ENCODE measurements at regions not wholly inside any gene's neighbourhood (a gene's known extent, or its start where the extent isn't known, plus 50 kb on each side); places are given as distances from the start of the nearest gene placed in this dataset.
"Not testable (repeated sequence)": the region's sequence is repeated elsewhere in the genome, so short reads cannot be mapped to it uniquely, and the experiment has no call there.

DNA sequence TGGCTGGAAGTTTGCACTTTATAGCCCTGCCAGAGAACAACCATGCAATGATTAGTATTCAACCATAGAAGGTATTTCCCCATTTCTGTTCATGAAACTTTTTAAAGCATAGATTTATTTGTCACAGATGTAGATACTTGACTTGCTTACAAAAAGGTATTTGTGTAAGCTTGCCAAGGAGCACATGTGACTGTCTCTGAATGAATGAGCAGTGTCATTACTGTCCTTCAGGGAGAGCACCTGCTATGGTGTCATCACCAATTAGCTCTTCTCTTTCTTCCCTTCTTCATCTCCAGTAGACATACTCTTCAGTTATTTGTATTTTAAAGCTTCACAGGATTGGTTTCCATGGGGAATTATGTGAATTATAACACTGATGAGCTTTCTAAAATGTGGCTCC, 1064.7 kb upstream of the GRIA3 start:
- DNase-seq (ENCODE audit: insufficient read length, low spot score): no peak
- TF ChIP-seq POLR2A (IDR thresholded peaks at IDR 0.05; ENCODE audit: low read depth, low read length): no peak
- no peak for TF ChIP-seq POLR2AphosphoS5 (IDR thresholded peaks at IDR 0.05; ENCODE audit: low read depth, low read length)
- no peak for TF ChIP-seq POU2F2 (IDR thresholded peaks at IDR 0.05; ENCODE audit: low read depth, low read length)
- FAIRE-seq: no peak

DNA sequence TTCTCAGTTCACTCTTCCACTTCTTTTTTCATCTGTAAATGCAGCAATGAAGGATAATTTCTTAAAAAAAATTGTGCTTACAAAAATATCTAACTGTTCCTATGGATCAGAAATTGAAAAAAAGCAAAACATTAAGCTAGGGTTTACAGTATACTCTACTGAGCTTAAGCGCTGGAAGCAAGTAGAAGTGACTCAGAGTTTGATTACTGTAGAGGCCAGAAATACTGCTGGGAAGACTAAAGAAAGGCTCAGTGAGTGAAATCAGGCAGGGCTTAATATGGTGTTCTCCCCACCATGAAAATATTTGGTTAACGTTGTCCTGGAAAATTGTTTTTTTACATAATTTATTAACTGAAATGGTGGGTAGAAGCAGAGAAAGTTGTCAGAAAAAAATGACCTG, 1061.8 kb upstream of the GRIA3 start:
- TF ChIP-seq SPI1 (IDR thresholded peaks at IDR 0.05; ENCODE audit: low read depth, low read length): no peak
- TF ChIP-seq POLR2AphosphoS5 (IDR thresholded peaks at IDR 0.05; ENCODE audit: low read depth, low read length): no peak
- TF ChIP-seq PAX5 (IDR thresholded peaks at IDR 0.05; ENCODE audit: insufficient read depth, low read length, severe bottlenecking): no peak
- TF ChIP-seq TAF1 (IDR thresholded peaks at IDR 0.05; ENCODE audit: low read depth, low read length): no peak
- no peak for TF ChIP-seq POLR2A (IDR thresholded peaks at IDR 0.05; ENCODE audit: low read depth, low read length)
- TF ChIP-seq POU2F2 (IDR thresholded peaks at IDR 0.05; ENCODE audit: low read depth, low read length): no peak
- no peak for FAIRE-seq
- no peak for DNase-seq (ENCODE audit: insufficient read length, low spot score)

DNA sequence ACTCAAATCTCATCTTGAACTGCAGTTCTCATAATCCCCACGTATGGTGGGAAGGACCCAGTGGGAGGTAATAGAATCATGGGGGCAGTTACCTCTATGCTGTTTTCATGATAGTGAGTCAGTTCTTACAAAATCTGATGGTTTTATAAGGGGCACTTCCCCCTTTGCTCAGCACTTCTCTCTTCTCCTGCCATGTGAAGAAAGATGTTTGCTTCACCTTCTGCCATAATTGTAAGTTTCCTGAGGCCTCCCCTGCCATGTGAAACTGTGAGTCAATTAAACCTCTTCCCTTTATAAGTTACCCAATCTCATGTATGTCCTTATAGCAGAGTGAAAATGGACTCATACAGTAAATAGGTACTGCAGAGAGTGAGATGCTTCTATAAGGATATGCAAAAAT, 1050.6 kb upstream of the GRIA3 start:
- FAIRE-seq: no peak
- no peak for DNase-seq (ENCODE audit: insufficient read length, low spot score)
- TF ChIP-seq TAF1 (IDR thresholded peaks at IDR 0.05; ENCODE audit: low read depth, low read length) (no peak), POU2F2 (IDR thresholded peaks at IDR 0.05; ENCODE audit: low read depth, low read length) (no peak)

- TF ChIP-seq POLR2A (IDR thresholded peaks at IDR 0.05; ENCODE audit: low read depth, low read length) (no peak), TAF1 (IDR thresholded peaks at IDR 0.05; ENCODE audit: low read depth, low read length) (no peak), POLR2AphosphoS5 (IDR thresholded peaks at IDR 0.05; ENCODE audit: low read depth, low read length) (no peak), PAX5 (IDR thresholded peaks at IDR 0.05; ENCODE audit: insufficient read depth, low read length, severe bottlenecking) (no peak), POU2F2 (IDR thresholded peaks at IDR 0.05; ENCODE audit: low read depth, low read length) (no peak), SPI1 (IDR thresholded peaks at IDR 0.05; ENCODE audit: low read depth, low read length) (no peak)
- FAIRE-seq (no peak), DNase-seq (ENCODE audit: insufficient read length, low spot score) (no peak)
Observed at GRCh38 chrX:122134291-122134690, 1049.8 kb upstream of the GRIA3 start.

DNA sequence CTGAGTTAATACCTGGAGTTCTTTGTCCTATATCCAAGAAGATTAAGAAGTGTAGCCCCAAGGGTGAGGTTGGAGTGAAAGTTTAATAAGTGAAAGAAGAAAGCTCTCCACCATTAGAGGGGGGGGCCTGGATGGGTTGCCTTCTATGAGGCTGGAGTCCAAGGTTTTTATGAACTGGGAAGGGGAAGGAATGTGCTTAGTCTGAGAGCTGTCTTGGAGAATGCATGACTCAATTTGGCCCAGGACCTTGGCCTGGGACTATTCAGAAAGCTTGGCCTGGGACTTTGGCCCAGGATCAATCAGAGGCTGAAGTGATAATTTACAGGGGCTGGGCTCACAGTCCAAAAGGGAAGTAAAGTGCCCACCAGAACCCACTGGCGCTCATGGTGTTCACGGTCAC, 1049.0 kb upstream of the GRIA3 start:
- no peak for FAIRE-seq
- no peak for DNase-seq (ENCODE audit: insufficient read length, low spot score)
- TF ChIP-seq POLR2AphosphoS5 (IDR thresholded peaks at IDR 0.05; ENCODE audit: low read depth, low read length) (no peak), PAX5 (IDR thresholded peaks at IDR 0.05; ENCODE audit: insufficient read depth, low read length, severe bottlenecking) (no peak), POLR2A (IDR thresholded peaks at IDR 0.05; ENCODE audit: low read depth, low read length) (no peak), SPI1 (IDR thresholded peaks at IDR 0.05; ENCODE audit: low read depth, low read length) (no peak), TAF1 (IDR thresholded peaks at IDR 0.05; ENCODE audit: low read depth, low read length) (no peak), POU2F2 (IDR thresholded peaks at IDR 0.05; ENCODE audit: low read depth, low read length) (no peak)

- not testable (repeated sequence) for DNase-seq (ENCODE audit: insufficient read length, low spot score); FAIRE-seq
Observed at GRCh38 chrX:122140219-122140618, 1043.9 kb upstream of the GRIA3 start.

GRCh38 chrX:122154019-122154418, 1030.1 kb upstream of the GRIA3 start:
- TF ChIP-seq SPI1 (IDR thresholded peaks at IDR 0.05; ENCODE audit: low read depth, low read length) (no peak), PAX5 (IDR thresholded peaks at IDR 0.05; ENCODE audit: insufficient read depth, low read length, severe bottlenecking) (no peak), POLR2AphosphoS5 (IDR thresholded peaks at IDR 0.05; ENCODE audit: low read depth, low read length) (no peak), POU2F2 (IDR thresholded peaks at IDR 0.05; ENCODE audit: low read depth, low read length) (no peak), POLR2A (IDR thresholded peaks at IDR 0.05; ENCODE audit: low read depth, low read length) (no peak), TAF1 (IDR thresholded peaks at IDR 0.05; ENCODE audit: low read depth, low read length) (no peak)
- DNase-seq (ENCODE audit: insufficient read length, low spot score) (no peak), FAIRE-seq (no peak)

GRCh38 chrX:122168241-122168640, 1015.8 kb upstream of the GRIA3 start:
- FAIRE-seq (no peak), DNase-seq (ENCODE audit: insufficient read length, low spot score) (no peak)
- no peak for TF ChIP-seq POLR2AphosphoS5 (IDR thresholded peaks at IDR 0.05; ENCODE audit: low read depth, low read length)
- no peak for TF ChIP-seq POLR2A (IDR thresholded peaks at IDR 0.05; ENCODE audit: low read depth, low read length)
- TF ChIP-seq TAF1 (IDR thresholded peaks at IDR 0.05; ENCODE audit: low read depth, low read length): no peak
- TF ChIP-seq SPI1 (IDR thresholded peaks at IDR 0.05; ENCODE audit: low read depth, low read length): no peak

- FAIRE-seq (no peak), DNase-seq (ENCODE audit: insufficient read length, low spot score) (no peak)
- TF ChIP-seq POLR2A (IDR thresholded peaks at IDR 0.05; ENCODE audit: low read depth, low read length) (no peak), POLR2AphosphoS5 (IDR thresholded peaks at IDR 0.05; ENCODE audit: low read depth, low read length) (no peak), TAF1 (IDR thresholded peaks at IDR 0.05; ENCODE audit: low read depth, low read length) (no peak), PAX5 (IDR thresholded peaks at IDR 0.05; ENCODE audit: insufficient read depth, low read length, severe bottlenecking) (no peak), SPI1 (IDR thresholded peaks at IDR 0.05; ENCODE audit: low read depth, low read length) (no peak), POU2F2 (IDR thresholded peaks at IDR 0.05; ENCODE audit: low read depth, low read length) (no peak)
Observed at GRCh38 chrX:122184791-122185190, 999.3 kb upstream of the GRIA3 start.

- no peak for TF ChIP-seq POLR2A (IDR thresholded peaks at IDR 0.05; ENCODE audit: low read depth, low read length)
- TF ChIP-seq POU2F2 (IDR thresholded peaks at IDR 0.05; ENCODE audit: low read depth, low read length): no peak
- no peak for TF ChIP-seq PAX5 (IDR thresholded peaks at IDR 0.05; ENCODE audit: insufficient read depth, low read length, severe bottlenecking)
- TF ChIP-seq SPI1 (IDR thresholded peaks at IDR 0.05; ENCODE audit: low read depth, low read length): no peak
- TF ChIP-seq POLR2AphosphoS5 (IDR thresholded peaks at IDR 0.05; ENCODE audit: low read depth, low read length): no peak
- TF ChIP-seq TAF1 (IDR thresholded peaks at IDR 0.05; ENCODE audit: low read depth, low read length): no peak
- FAIRE-seq (no peak), DNase-seq (ENCODE audit: insufficient read length, low spot score) (no peak)
Observed at GRCh38 chrX:122187069-122187713, 996.9 kb upstream of the GRIA3 start.

DNA sequence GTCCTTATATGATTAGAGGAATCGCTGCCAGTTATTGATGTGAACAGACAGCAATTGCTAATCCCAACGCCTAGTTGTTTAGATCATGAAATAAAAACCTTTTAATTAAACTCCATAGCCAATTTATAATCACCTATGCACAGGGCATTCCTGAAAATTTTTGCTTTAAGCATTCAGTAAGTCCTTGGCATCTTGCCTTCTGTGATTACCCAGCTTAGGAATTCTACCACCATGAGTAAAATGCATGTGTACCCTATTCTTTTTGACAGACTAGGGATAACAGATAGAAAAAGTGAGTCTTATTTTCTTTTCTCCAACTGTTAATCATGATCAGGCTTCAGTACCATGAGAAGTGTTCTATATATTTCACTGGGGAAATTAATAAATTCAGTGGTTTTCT, 995.3 kb upstream of the GRIA3 start:
- no peak for DNase-seq (ENCODE audit: insufficient read length, low spot score)
- TF ChIP-seq SPI1 (IDR thresholded peaks at IDR 0.05; ENCODE audit: low read depth, low read length) (no peak), POLR2AphosphoS5 (IDR thresholded peaks at IDR 0.05; ENCODE audit: low read depth, low read length) (no peak), PAX5 (IDR thresholded peaks at IDR 0.05; ENCODE audit: insufficient read depth, low read length, severe bottlenecking) (no peak), TAF1 (IDR thresholded peaks at IDR 0.05; ENCODE audit: low read depth, low read length) (no peak), POU2F2 (IDR thresholded peaks at IDR 0.05; ENCODE audit: low read depth, low read length) (no peak), POLR2A (IDR thresholded peaks at IDR 0.05; ENCODE audit: low read depth, low read length) (no peak)
- FAIRE-seq: no peak
